Right renal pelvis (tissue), 4 donors: ENCODE measurements at regions not wholly inside any gene's neighbourhood (a gene's known extent, or its start where the extent isn't known, plus 50 kb on each side); places are given as distances from the start of the nearest gene placed in this dataset.

Experiments used
- DNase-seq, 4 donors: peaks; one replicate each; pipeline ENCODE4 v3.0.0-alpha.2; 2013; ENCODE audit warnings: low read depth in 4 of 4, low spot score in 3 of 4, missing footprints in 1 of 4

DNA sequence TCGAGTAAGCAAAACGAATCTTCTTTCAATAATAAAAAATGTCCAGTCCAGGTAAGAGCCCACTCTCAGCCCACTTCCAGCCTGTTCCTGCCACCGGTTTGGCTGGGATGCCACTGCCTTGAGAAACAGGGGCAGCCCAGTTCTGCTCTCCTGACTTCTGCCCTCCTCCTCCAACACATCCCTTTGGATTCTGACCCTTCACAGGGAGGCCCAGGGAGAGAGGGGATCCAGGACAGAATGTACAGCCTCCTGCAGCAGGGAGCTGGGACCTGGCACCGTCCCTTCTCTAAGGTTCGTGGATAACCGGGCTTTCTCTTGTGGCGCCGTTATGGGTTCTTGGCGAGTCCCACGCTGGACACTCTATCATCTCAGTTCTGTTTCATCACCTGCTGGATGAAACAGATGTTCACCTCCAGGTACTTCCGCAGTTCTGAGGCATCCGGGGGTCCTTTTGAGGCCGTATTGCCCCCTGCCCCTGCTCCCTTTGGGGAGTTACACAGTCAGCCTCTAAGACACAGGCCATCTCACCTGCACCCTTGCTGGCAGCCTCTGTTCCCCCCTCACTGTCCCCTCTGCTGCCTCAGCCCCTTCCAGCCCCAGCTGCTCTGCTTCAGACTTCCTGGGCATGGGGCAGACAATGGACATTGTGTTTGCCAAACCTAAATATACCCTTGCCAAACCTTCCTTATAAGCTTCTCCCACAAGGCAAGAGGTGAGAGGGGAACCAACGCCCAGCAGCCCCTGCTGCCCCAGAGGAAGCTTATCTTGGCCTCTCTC is 203.8 kb upstream of the ZMIZ1 start:
- DNase-seq, result no peak

DNA sequence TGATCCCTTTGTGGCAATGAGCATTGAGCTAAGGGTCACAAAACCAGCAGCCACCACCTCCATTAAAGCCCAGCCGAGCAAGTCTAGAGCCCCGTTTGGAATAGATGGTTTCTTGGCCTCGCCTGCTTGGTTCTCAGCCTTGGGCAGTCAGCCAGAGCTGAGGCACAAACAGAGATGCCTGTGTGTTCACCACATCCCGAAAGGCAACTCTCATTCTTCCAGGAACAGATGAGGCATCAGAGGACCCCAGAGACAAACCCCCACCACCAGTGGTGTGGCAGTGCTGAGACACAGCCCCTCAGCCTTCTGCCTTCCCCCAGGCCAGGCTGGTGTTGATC is 203.3 kb upstream of the ZMIZ1 start:
- no peak for DNase-seq

DNA sequence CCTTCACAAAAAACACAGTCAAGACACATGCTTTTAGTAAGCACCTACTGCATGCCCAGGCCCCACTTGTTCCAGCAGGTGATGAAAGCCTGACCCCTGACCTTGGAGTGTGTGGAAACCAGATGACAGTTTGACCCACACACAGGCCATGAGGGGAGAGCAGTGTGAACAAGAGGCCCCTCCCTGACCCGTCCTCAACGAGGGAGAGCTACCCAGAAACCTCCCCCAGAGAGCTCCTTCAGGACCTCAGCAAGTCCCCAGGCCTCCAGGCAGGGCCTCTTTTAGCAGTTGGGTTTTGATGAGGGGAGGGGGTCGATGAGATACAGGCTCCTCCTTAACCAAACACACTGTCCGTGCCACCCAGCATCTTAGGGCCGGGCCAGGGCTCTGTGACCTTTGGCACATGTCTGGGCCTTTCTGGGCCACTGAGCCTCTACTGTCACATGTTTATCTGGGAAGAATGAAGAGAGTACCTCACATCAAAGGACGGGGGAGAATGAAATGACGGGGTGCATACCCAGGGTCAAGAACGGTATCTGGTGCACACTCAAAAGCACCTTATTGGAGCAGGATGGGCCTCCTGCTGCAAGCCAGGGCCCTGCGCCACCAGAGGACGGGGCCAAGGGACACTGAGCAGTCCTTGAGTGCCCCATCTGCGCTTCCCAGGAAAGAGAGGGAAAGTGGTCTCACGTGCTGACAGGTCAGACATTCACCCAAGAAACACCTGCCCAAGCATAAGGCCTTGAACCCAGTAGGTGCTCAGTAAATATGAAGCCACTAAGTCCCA is 202.6 kb upstream of the ZMIZ1 start:
- no peak for DNase-seq

DNA sequence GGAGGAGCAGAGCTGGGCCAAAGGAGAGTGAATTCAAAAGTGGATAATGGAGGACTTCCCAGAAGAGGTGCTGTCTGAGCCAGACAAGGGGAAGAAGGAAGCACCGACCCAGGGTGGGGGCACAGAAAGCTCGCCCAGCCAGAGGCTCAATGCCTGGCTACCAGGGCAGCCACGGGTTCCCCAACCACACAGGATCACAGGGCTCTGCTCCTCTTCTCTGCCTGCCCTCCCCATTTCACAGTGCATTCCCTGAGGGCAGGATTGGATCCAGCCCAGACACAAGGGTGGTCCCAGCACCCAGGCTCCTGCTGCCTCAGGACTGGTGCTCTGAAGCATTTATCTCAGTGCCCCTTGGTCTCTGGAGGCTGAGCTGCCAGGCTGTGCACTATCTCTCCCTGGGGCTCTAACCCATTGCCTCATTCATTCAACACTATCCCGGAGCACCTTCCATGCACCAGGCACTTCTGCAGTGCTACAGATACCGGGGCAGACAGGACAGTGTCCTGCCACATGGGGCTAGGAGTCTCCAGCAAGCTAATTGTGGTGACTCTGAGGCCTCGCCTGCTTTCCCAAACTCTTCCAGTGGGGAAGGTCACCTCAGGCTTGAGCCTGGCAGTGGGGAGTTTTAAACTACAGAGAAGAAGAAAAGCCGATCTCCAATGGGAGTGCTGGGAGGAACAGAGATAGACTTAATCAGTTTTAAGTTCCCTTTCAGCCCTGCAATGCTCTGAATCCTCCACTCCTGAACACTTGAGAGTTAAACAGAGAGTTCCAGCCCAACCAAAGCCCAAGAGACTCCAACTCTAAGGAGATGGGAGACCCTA is 201.8 kb upstream of the ZMIZ1 start:
- no peak for DNase-seq

DNA sequence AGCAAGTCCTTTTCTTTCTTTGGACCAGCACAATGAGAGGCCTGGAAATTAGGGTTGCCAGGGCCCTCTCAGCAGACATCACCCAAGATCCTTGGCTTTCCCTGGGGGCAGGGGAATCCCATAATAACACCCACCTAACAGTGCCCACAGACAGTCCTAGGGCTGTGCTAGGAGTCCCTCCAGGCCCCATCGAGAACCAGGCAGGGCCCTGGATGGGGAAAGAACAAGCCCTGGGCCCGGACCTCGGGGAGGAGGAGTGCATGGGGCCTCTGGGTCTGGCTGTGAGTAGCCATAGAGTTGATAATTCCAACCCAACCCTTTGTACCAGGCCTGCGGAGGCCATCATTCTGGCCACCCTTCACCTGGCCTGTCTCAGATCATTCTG is 201.2 kb upstream of the ZMIZ1 start:
- DNase-seq, result no peak

DNA sequence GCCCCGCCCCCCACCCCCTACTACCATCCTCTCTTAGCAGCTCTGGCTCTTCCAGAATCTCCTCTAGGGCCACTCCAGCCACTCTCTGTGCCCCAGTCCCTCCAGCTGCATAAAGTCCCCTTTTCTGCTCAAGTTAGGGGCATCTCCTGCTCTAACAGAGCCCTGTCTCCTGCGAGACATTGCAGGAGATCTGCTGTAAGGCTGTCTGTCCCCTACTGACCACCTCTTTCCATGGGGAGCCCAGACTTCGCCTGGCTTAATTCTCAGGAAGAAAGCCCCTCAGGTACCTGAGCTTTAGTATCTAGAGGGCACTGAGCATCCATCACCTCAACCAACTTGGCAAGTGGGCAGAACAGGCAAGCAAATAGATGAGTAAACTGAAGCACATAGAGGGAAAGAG is 200.7 kb upstream of the ZMIZ1 start:
- DNase-seq, result no peak

DNA sequence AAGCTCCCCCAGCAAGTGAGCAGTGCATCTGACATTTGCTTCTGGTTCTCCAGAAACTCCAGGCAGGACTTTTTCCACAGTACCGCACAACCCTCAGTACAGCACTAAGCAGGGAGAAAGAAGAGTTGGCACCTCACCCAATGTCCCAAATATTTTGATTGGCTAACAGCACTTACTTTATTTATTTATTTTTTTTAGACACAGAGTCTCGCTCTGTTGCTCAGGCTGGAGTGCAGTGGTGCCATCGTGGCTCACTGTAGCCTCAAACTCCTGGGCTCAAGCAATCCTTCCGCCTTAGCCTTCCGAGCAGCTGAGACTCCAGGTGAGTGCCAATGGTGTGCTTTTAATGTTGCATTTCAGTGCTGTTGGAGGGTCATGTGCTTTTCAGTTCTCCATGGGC is 200.3 kb upstream of the ZMIZ1 start:
- DNase-seq, result no peak

DNA sequence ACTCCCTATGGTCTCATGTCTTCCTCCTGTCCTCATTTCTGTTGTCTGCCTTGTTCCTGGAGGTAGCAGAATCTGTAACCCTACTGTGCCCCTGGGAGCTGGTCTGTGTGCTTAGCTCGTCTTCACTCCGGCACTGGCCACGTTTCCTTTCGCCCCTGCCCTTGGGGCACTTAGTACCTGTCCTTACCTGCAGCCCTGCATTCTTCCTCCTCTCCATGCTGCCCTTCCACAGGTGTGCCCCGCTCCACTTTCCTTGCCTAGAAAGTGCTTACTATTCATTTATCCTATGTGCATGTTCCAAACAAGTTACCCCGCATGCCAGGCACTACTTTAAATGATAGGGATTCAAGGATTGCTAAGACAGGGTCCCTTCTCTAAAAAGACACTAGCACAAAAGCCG is 199.9 kb upstream of the ZMIZ1 start:
- DNase-seq, result no peak

DNA sequence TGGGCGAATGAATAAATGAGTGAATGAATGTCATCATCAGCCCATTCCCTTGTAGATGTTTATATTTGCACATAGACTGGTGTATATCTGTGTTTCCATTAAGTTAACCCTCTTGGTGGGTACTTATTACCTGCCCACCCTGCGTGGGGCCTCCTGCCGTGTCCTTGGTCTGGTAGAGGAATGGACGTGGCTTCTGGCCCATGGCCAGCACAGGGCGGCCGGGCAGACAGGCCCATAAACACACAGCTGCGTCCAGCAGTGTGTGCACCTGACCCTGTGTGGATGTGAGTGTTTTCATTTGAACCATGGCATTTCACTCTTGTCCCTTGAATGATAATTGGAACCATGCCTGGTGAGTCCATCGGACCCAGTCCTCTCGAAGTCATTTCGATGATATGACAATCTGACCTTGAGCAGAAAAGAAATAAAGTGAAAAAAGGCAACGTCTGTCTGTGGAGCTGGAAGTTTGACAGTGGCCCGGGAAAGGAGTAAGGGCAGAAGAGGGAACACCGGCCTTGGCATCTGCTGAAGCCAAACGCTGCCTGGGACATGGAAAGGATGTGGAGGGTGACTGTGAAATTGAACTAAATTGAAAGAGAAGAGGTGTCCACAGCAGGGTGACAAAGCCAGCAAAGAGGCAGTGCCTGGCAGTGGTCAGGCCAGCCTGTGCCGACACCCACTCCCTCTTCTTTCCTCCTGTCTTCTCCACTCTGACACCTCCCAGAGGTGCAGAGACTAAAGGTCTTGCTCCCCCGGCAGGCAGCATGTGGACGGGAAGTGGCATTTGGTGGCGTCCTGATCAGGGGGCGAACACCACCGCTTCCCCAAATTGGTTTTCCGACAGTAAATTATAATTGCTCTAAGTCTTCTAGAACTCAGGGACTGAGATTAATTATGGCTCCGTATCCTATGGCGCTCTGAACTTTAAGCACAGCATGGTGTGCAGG is 199.0 kb upstream of the ZMIZ1 start:
- no peak for DNase-seq

DNA sequence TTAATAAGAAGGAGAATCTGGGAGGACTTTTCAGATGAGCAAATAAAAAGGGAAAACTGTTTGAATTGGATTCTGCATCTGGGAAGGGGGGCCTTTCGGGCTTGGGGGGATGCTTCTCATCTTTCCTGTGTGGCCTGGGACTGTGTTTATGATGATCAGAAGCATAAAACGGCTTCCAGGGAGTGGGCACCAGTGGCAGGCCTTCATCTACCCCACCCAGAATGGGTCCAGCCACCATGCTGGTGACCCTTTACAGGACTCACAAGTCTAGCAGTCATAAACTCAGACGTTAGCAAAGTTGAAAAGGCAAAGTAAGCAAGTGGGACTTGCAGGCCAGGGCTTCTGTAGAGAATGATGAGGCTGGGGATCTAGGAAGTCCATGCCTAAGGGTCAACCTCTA is 198.3 kb upstream of the ZMIZ1 start:
- DNase-seq, result no peak

DNA sequence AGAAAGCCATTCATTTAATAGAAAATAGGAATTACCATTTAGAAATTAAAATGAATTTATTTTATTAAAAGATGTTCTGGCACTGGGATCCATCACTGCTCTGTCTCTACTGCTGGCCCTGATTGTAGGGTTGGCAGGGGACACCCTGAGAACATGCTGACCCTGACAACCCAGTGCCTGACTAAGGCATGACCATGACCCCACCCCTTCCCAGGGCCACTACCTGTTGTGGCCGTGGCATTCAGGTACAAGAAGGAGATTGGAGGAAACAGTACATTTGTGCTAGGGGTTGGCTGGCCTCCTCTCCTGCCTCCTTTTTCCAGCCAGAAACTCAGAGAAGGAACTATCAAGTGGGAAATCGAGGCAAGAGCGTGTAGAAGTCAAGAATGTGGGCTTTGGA is 197.0 kb upstream of the ZMIZ1 start:
- no peak for DNase-seq

DNA sequence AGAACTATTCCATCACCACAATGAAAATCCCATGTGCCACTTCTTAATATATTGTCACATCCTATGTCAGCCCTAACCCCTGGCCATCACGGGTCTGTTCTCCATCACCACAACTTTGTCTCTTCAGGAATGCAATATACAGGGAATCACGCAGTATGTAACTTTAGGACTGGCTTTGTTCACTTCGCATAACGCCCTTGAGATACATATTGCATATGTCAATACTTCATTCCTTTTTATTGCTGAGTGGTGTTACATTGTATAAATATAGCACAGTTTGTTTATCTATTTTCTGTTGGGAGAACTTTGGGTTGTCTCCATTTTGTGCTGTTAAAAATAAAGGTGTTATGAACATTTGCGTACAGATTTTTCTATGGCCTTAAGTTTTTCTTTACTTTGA is 195.4 kb upstream of the ZMIZ1 start:
- no peak for DNase-seq

DNA sequence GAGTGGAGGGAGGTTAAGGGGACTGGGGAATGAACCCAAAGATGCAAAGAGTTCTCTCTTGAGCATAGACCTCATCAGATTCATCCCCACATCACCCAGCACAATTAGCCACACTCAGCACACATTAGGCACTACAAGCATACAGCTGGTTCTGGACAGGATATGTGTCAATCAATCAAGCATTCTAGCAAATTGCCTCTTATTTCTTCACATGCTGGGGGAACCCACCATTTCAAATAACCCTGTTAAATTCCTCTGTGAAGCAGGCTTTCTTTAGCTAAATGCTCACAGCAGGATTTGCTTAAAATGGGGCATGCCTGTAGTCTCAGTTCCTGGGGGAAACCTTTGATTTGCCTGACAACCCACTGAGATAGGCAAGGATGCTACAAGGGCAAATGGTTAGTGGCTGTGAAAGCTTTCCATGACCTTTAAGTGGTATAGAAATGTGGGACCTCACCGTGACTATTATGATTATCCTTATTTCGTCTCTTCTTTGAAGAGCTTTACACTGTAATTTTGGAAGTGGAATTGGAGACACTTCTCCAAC is 193.4 kb upstream of the ZMIZ1 start:
- DNase-seq, result no peak

DNA sequence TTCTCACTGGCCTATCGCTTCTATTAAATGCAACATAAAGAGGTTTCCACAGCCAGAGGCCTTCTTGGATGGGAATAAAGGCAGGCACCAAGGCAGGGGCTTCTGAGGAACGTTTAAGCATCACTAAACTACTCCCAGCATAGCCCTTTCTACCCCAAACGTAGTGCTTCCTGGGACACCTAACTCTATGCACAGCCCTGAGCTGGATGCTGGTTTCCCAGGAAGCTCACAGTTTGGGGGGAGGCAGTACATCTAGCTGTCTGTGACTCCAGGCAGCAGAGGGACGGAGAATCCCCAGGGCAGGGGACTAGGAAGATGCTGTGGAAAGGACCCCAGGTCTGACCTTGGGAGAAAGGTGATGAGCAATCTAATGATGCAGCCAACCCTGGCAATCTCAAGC is 192.8 kb upstream of the ZMIZ1 start:
- no peak for DNase-seq

DNA sequence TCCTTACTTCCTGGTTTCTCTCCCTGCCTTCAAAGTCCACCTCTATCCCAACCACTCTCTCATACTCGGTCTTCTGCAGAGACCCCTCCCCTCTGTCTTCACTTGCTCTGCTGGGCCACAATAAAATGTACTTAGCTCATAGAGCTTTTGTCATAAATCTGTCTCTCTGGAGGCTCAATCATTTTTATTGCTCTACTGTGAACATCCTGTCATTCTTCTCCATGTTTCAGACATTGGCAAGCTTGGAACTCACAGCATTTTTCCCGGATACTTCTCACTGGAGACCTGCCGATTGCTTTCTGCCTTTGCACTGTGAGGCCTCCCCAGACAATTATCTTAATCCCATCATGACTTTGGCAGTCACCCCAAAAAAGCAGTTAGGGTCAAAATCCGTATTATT is 192.3 kb upstream of the ZMIZ1 start:
- DNase-seq, result no peak

DNA sequence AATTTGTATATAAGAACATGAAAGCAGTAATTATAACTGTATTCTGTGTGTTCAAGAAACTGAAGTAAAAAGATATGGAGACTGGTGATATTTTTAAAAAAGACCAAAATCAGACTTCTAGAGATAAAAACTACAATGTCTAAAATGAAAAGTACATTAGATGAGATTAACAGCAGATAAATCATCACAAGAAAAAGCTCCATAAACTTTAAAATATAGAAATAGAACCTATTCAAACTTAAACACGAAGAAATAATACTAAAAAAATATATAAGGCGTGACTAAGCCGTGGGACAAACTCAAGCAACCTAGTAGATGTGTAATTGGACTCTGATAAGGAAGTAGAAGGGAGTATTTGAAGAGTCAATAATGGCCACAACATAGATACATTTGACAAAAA is 189.1 kb upstream of the ZMIZ1 start:
- DNase-seq, result no peak

DNA sequence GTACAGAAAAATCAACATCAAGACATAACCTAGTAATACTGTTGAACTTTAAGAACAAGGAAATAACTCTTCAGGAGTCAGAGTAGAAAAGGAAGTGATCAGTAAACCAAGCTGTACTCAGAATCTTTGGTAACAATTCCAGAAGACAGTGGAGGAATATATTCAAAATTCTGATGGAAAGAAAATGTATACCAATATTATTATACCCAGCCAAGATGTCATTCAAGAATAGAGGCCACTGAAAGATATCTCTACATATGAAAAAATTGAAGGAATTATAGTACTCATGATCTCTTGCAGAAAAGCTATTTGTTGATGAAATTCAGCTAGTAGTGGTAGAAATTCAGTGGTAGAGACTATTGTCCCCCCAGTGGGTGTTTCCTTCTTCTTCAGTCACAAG is 182.6 kb upstream of the ZMIZ1 start:
- DNase-seq, result no peak

DNA sequence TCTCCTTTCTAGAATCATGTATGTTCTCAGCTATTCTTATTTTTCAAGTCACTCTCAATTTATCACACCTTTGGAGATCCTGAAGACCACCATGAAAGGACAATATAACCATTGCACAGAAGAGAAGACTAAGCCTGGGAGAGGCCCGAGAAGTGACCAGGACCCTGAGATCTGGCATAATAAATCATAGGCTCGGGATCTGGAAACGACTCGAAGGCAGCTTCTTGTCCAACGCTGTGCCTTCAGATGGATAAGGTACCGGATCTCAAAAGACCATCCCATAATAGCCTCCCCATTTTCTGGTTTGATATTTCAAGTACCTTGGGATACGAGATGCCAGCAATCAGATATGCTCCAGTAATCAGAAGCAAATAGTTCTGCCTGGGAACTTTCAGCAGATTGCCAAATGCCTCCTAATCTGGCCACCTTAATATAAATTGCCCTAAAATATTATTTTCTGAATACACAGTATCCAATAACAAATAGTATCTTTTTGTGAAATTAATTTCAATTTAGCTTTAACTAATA is 179.2 kb upstream of the ZMIZ1 start:
- no peak for DNase-seq

DNA sequence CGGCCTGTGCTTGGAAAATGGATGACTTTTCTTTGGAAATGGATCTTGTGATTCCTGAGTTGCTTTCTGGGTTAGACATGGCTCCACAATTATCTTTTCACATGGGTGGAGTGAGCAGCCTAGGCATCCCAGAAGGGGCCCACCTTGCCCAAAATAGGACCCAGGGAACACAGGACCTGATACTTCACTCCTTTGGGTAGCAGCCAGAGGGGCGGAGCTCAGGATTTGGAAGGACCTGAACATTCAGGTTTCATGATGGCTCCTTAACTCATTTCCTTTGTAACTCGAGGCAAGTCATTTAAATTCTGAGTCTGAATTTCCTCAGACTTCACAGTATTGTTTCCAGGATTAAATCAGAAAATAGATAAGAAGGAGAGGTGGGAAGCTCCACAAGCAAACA is 178.3 kb upstream of the ZMIZ1 start:
- DNase-seq, result no peak

DNA sequence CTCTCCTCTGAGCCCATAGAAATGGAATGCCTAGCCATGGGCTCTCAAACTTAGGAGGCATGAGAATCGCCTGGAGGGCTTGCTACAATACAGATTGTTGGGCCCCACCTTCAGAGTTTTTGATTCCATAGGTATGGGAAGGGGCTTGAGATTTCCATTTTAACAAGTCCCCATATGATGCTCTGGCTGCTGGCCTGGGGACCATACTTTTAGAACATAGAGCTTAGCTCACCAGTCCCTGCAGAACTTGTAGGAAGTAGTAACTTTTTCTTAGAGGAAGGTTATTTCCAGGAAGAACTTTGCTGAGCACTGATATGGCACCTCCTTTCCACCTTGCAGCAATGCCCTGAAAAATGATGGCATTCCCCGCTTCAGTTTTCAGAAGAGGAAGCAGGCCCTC is 177.0 kb upstream of the ZMIZ1 start:
- no peak for DNase-seq
